SIG-M5 treated with dmso at 0.1 percent for 504 hours (cell line): ENCODE measurements at regions not wholly inside any gene's neighbourhood (a gene's known extent, or its start where the extent isn't known, plus 50 kb on each side); places are given as distances from the start of the nearest gene placed in this dataset.
"Not testable (repeated sequence)": the region's sequence is repeated elsewhere in the genome, so short reads cannot be mapped to it uniquely, and the experiment has no call there.

Source experiments
- DNase-seq: peaks from one replicate; lab custom pipeline; 2025; ENCODE audit not compliant: unreplicated experiment; lab: John Stamatoyannopoulos, UW

DNA sequence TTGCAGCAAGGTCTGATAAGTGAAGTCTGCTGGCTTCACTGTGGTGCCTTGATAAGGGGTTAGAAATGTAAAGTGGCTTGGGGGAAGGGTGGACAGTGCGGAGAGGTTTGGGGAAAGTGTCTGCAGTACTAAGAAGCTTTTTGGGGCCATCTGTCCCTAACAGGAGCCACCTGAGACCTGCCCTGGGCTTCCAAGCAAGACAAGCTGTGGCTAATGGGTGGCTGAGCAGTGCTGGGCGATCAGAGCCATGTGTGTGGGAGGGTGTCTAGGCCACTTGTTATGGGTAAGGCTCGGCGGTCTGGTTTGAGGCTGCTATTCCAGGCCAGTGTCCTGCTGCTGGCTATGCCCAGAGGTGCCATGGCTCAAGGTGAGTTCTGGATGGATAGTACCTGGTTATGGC is 185.4 kb upstream of the MTMR8 start:
- DNase-seq: no peak

DNA sequence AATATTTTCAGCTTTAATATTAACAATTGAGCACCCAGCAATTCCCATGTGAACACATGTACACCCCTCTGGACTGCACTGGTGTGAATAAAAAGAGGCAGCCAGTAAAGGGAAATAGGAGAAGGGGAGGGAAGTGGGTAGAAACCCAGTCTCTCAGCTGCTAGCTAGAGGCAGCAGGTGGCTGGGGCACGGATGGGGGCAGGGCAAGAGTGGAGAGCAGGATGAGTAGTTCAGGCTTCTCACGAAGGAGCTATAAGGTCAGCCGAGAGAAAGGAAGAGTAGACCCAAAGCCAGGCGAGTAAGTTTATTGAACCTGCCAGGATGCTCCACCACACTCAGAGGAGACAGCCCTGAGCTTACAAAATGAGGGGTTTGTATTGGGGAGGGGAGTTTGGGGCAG is 184.8 kb upstream of the MTMR8 start:
- DNase-seq: no peak

DNA sequence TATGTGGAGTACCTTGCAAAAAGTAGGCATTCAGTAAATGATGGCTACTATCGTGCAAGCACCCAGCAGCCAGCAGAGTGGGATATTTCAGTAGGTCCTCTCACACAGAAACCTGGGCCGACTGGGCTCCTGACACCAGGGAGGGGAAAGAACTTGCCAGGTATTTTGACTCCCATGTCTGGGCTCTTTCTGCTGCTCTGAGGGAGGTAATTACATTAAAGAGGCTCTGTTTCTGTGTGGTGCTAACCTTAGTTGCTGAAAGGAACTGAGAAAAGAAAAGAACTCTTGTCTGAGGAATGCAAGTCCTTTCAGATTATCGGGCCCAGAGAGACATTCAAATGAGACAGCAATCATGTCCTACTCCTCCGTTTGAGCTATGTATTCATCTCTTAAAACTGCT is 175.8 kb upstream of the MTMR8 start:
- no peak for DNase-seq

DNA sequence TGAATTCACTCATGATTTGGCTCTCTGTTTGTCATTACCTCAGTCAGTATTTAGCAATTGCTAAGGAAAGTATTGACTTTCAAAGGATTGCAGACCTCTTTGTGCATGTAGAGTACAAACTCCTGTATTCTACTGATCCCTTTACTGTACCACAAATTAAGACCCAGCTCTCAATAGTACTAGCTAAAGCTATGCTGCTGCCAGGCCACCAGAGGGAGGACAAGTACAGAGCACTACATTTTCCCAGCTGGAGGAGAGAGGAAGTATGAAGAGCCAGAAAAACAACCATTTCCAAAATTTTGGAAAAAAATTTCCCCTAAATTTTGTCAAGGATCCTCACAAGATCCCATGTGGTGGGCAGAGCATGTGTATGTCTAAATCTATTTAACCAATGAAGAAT is 175.0 kb upstream of the MTMR8 start:
- DNase-seq: peak; percentile 2

GRCh38 chrX:64565348-64565747 is 170.1 kb upstream of the MTMR8 start:
- not testable (repeated sequence) for DNase-seq

GRCh38 chrX:64549236-64549635 is 154.0 kb upstream of the MTMR8 start:
- not testable (repeated sequence) for DNase-seq

- DNase-seq: no peak
These were observed 141.5 kb upstream of the MTMR8 start for GRCh38 chrX:64536736-64537135.
